GM19324 (cell line): ENCODE measurements at regions not wholly inside any gene's neighbourhood (a gene's known extent, or its start where the extent isn't known, plus 50 kb on each side); places are given as distances from the start of the nearest gene placed in this dataset.
"Not testable (repeated sequence)": the region's sequence is repeated elsewhere in the genome, so short reads cannot be mapped to it uniquely, and the experiment has no call there.

Source experiments
- ATAC-seq: cut with Tn5 transposase; IDR thresholded peaks from one replicate; pipeline ENCODE4 v1.9.1; 2021; ENCODE audit warnings: mild to moderate bottlenecking, moderate library complexity; ENCODE audit not compliant: unreplicated experiment, low FRiP score

- not testable (repeated sequence) for ATAC-seq
Observed at GRCh38 chr15:83335542-83335941, 51.1 kb upstream of the BNC1 start.

DNA sequence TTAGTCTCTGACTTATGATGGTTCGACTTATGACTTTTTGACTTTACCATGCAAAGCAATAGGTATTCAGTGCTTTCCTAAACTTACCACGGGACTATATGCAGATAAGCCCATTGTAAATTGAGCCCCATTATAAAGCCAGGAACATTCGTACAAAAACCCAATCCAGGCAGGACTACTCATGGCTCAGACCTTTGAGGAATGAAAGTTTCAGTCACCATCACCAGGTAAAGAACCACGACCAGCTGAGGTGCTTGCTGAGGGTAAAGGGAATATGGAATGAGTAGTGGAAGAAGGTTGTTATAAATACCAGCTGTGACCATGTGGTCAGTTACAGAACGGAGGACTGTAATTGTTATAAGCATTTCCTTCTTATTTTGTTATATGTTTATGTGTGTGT, 54.9 kb upstream of the BNC1 start:
- no peak for ATAC-seq

DNA sequence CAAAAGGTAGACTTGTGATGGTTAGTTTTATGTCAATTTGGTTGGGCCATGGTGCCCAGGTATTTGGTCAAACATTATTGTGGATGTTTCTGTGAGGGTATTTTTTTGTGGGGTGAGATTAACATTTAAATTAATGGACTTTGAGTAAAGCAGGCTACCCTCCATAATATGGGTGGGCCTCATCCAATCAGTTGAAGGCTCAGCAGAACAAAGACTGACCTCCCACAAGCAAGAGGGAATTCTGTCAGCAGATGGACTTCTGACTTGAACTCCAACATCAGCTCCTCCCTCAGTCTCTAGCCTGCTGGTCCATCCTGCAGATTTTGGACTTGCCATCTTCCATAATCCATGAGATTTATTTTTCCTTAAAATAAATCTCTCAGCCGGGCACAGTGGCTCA, 55.6 kb upstream of the BNC1 start:
- ATAC-seq: no peak

DNA sequence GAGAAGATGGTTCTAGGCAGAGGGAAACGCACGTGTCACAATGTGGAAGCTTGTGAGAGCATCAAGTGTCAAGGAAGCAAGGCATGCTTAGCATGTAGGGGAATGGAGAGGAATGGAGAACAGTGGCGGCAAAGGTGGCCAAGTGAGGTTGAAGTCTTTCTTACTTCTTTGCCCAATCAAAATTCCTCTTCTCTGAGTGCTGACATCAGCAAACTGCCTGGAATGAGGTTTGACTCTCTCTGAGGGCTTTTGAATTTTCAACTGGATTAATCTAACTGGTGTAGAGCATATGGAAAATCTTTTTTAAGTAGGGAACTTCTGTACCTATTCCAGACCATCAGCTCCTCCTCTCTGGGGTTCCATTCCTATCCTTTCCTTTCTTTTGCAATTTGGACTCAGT, 61.9 kb upstream of the BNC1 start:
- no peak for ATAC-seq

DNA sequence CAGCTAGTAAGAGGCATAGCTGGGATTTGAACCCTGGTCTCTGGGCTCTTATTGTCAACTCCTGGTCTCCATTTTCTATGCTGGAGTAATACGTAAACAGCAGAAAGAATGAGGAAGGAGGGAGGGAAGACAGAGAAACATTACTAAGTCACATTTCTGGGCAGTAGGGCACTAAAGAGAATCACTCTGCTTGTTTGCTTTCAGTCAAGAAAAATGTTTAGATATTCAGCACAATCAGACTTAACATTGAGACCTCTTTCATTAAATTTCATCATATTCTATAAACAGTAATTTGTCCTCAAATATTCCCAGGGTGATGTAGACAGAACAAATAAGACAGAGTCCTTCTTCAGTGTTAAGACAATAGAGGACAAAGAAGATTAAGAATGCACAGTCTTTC, 67.7 kb upstream of the BNC1 start:
- ATAC-seq: no peak

DNA sequence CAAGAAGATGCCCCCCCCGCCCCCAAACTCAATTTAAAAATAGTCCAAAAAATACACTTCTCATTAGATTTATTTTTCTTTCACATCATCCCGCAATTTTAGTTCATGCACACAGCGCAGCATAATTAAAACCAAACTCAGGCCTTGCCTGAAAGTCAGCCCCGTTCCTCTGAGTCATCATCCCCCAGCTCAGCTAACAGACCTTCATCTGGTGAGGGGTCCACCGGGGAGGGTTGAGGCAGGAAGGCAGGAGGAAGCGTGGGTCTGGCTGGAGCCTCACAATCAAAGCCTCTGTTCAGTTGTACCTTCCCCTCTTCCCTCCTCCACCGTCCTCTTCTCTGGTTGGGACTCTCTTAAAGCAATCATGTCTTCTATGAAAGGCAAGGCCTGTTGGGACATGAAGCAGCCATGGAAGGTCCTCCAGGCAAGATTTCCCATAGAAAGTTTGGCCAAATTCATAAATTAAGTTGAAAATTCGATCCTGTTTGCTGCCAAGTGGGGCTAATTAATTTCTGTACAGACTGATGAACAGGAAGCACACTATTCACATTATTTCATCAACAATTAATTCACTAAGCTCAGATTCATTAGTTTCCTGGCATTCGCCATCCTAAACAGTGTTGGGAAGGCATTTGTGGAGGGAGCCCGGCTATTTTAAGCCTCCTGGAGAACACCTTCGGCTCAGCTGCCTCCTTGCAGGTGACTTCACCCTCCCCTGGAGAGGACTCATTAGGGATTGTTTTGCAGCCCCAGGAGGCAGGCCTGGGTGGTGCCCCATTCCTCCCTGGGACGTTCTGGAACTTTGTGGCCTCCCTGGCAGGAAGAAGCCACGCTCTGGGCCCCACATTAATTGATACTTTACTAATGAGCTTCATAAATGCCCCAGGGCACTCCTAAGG, 72.3 kb upstream of the BNC1 start:
- no peak for ATAC-seq

GRCh38 chr15:83358972-83359564, 74.6 kb upstream of the BNC1 start:
- no peak for ATAC-seq

GRCh38 chr15:83362706-83363105, 78.2 kb upstream of the BNC1 start:
- ATAC-seq: no peak

- ATAC-seq: no peak
Observed at GRCh38 chr15:83364501-83364900, 80.0 kb upstream of the BNC1 start.

DNA sequence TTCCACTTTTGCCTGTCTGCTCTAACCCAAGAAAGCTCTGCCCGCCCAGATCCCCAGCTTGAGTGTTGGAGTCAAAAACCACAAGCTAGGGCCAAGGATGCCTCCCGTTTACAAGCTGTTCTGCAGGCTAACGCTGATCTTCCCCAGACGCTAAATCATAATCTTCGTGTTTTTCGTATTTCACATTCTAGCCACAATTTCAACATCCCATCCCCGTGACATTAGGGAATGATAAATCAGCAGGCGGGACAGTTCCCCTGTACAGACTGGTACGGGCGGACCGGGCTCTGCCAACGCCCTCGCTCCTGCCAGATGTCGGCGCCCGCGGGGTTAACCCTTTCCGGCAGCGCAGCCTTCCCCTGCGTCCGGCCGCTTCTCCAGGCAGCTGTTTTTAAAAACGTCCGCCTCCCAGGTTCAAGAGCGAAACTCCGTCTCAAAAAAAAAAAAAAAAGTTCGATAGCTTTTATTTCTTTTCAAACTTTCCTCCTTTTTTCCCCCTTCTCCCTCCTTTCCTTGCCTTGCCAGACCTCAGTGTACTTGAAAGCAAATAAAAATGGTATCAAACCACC, 81.0 kb upstream of the BNC1 start:
- no peak for ATAC-seq

DNA sequence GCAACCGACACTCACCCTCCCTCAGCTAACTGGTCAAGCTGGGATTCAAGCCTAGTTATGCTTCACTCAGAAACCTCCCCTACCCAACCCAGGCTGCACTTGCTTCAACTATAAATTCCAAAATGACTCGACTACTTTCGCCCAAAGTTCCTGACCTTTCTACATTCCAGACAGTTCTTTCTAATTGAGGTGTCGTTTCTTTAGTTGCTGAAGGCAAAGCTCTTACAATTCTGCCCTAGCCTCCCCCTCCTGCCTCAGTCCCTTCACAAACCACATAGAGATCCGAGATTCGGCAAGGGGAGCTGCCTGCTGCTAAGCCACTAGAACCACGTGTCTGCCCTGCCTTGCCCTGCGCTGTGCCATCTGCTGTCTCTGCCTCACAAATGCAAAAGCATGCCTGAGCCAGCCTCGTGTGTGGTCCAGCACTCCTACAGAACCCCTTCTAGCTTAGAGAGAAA, 74.7 kb upstream of the SH3GL3 start:
- no peak for ATAC-seq

GRCh38 chr15:83378921-83379578, 68.1 kb upstream of the SH3GL3 start:
- no peak for ATAC-seq

GRCh38 chr15:83379579-83379959, 67.6 kb upstream of the SH3GL3 start:
- ATAC-seq: no peak

GRCh38 chr15:83380059-83380458, 67.1 kb upstream of the SH3GL3 start:
- no peak for ATAC-seq

- peak; percentile 67 for ATAC-seq
Observed at GRCh38 chr15:83380682-83381081, 66.5 kb upstream of the SH3GL3 start.

DNA sequence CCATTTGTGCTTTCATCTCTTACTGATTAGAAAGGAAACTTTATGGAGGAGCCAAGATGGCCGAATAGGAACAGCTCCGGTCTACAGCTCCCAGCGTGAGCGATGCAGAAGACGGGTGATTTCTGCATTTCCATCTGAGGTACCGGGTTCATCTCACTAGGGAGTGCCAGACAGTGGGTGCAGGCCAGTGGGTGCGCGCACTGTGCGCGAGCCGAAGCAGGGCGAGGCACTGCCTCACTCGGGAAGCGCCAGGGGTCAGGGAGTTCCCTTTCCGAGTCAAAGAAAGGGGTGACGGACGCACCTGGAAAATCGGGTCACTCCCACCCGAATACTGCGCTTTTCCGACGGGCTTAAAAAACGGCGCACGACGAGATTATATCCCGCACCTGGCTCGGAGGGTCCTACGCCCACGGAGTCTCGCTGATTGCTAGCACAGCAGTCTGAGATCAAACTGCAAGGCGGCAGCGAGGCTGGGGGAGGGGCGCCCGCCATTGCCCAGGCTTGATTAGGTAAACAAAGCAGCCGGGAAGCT, 63.5 kb upstream of the SH3GL3 start:
- ATAC-seq: not testable (repeated sequence)

DNA sequence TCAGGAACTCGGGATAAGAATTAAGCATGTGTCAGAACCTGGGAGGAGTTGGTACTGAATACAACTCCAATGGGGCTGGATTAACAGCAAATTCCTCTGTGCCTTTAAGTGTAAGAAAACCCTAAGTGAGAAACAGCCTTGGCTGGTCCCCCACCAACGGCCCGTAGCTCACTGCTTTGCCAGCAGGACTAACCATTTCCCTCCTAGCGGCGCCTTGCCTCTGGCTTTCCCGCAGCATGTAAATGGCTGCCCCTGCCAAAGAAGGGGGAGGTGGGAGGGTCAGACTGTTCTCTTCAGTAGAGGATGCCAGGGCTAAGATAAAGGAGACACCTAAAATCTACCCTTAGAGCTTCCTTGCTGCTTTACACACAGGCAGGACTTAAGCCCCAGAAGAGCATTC, 51.0 kb upstream of the SH3GL3 start:
- no peak for ATAC-seq
